Activated CD4-positive, alpha-beta T cell treated with anti-CD3 and anti-CD28 coated beads, Interleukin-2, amount 50 U/mL, for 1 hour (primary cell): ENCODE measurements at regions not wholly inside any gene's neighbourhood (a gene's known extent, or its start where the extent isn't known, plus 50 kb on each side); places are given as distances from the start of the nearest gene placed in this dataset.
A peak's percentile ranks its signal among the peaks of the same experiment; 100 is the strongest.

ENCODE experiments used
- DNase-seq: peaks from one replicate; pipeline ENCODE4 v3.0.0-alpha.2; 2020

DNA sequence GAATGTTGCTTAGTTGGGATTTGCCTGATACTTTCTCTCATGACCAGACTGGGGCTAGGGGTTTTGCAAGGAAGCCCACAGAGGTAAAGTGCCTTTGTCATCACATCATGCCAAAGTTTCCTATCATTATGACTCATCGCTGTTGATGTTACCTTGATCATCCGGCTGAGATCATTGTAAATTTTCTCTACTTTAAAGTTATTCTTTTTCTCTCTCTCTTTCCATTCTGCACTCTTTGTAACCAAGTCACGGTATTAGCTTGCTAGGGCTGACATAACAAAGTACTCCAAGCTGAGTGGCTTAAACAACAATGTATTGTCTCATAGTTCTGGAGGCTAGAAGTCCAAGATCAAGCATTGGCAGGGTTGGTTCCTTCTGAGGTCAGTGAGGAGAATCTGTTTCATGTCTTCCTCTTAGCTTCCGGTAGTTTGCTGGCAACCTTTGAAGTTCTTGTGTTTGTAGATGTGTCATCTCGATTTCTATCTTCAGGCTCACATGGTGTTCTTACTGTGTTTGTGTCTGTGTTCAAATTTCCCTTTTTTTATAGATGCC, 113.0 kb downstream of the DTHD1 start:
- DNase-seq = peak; percentile 28

- DNase-seq = peak; percentile 55
Observed at GRCh38 chr4:36399762-36400353, 118.4 kb downstream of the DTHD1 start.

- DNase-seq = no peak
Observed at GRCh38 chr4:36402008-36402758, 120.8 kb downstream of the DTHD1 start.

GRCh38 chr4:36411338-36411737, 129.9 kb downstream of the DTHD1 start:
- DNase-seq = no peak

DNA sequence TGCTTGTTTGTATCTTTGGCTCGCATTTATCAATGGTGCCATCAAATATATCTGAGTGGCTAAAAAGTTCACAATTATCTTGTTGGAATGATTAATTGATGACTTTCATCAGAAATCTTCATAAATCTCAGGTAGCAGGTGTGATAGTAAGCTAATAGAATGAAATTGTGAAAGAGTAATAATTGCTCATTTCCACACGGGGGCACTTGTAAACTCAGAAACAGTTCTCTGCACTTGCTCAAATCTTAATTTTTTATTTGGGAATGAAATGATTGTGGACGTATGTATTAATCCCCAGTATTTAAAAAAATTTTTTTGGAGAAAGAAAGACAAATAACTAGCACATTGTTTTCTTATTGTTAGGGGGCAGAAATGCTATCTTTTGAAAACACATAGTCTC, 132.8 kb downstream of the DTHD1 start:
- no peak for DNase-seq

DNA sequence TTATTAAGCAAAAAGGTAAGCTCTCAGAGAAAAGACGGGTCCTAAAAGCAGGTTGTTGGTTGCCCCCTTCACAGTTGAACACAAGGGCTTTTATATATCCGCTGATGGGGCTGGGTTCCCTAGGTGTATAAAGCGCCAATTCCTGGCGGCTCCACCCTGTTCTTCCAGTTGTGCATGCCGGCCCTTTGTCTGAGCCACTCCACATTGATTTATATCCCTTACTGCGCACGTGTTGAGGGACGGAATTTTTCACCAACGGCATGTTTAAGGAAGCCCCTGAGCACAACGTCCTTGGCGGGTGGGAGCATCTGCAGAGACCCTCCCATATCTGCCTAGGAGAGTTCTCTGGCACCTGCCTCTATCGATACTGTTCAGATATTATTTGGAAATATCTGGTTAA, 135.7 kb downstream of the DTHD1 start:
- DNase-seq = no peak

GRCh38 chr4:36420111-36420679, 138.8 kb downstream of the DTHD1 start:
- no peak for DNase-seq

GRCh38 chr4:36422607-36423006, 141.2 kb downstream of the DTHD1 start:
- DNase-seq = no peak

DNA sequence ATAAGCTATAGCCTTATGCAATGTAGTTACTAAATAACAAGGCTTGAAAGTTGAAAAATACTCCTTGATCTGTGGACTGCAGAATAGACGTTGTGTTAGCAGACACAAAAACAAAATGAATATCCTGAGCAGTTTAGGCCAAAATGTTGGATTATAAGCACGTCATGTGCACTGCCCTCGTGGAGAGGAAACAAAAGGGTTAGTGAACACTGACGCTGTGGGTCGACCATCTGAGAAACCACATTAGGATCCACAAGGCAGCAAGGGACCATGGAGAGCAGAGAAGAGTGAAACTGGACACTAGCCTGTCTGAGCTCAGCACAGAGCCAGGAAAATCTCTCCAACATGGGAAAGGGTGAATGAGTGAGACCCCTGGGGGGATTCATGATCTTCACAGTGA, 145.3 kb downstream of the DTHD1 start:
- no peak for DNase-seq

GRCh38 chr4:36427696-36428095, 146.3 kb downstream of the DTHD1 start:
- no peak for DNase-seq

DNA sequence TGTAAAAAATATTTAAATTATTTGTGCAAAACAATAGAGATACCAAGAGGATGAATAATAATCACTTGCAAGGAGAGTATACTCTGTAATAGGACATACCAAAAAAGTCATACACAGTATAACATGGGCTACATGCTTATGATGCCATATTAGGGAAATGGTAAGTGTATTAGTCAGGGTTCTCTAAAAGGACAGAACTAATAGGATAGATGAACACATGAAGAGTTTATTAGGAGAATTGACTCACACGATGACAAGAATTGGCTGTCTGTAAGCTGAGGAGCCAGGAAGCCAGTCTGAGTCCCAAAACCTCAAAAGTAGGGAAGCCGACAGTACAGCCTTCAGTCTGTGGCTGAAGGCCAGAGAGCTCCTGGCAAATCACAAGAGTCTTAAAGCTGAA, 151.2 kb downstream of the DTHD1 start:
- no peak for DNase-seq

- no peak for DNase-seq
Observed at GRCh38 chr4:36439556-36439955, 158.1 kb downstream of the DTHD1 start.

DNA sequence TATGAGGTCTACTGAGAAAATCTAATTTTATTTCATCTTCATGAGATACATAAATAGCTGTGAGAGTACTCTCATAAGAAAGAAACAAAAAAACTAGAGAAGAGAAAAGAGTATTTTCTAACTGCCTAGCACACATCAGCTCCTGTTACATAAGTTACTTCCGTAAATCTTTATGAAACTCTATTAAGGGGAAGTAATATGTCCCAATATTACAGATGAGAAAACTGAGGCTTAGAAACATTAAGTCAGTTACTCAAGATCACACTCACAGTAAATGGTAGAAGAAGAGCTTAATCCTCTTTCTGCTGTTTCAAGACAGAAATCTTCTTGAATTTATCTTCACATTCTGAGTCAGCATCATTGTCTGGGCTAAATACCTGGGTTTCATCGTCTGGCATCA, 164.1 kb downstream of the DTHD1 start:
- DNase-seq = no peak

GRCh38 chr4:36446275-36446674, 164.9 kb downstream of the DTHD1 start:
- no peak for DNase-seq

- no peak for DNase-seq
Observed at GRCh38 chr4:36461344-36461743, 179.9 kb downstream of the DTHD1 start.

DNA sequence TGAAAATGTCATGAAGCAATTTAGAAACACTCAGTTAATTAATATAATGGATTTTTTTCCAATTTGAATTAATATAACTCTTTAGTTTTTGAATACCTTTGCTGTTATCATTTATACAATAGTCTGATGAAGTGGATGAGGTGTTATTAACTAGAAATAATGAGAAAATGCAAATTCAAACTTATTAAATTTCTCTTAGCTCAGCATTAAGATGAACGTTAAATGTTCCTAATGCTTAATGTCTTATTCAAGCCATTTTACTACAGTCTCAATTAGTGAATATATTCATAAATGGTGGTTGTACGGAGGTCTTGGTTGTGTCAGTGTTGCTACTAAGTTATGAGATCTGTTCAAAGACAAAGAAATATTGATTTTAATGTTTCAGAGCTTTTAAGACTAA, 186.3 kb downstream of the DTHD1 start:
- no peak for DNase-seq

DNA sequence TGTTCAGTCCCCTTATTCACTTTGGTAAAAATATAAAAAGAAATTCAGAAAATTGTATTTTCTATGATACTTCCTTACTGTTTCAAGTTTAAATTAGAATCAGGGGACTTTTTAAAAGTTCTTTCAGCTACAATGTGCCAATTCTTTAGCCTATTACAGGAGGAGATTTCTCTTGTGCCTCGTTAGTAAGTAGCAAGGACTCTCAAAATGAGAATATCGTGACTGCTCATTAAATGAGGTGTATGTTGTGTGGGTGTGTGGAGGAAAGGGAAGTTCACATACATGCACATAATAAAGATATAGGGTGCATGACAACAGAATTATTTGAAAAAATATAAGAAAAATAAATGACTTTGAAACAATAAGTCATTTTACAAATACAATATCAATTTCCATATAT, 190.5 kb downstream of the DTHD1 start:
- DNase-seq = no peak

DNA sequence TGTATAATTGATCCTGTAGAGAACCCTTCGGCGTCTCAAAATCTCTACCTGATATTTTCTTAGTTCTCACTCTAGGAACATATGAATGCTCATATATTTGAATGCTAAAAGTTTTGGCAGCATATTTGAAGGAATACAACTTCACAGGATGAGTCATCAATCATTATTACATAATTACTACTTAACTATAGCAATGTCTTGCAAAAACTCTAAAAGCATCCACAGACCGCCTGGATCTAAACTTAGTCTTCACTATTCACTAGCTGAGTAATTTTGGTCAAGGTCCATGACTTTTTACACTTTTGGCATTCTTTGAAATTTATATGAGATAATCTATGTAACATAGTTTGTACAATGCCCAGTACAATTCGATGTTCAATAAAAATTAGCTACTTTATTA, 194.7 kb downstream of the DTHD1 start:
- DNase-seq = no peak

GRCh38 chr4:36477861-36478260, 196.4 kb downstream of the DTHD1 start:
- DNase-seq = no peak

DNA sequence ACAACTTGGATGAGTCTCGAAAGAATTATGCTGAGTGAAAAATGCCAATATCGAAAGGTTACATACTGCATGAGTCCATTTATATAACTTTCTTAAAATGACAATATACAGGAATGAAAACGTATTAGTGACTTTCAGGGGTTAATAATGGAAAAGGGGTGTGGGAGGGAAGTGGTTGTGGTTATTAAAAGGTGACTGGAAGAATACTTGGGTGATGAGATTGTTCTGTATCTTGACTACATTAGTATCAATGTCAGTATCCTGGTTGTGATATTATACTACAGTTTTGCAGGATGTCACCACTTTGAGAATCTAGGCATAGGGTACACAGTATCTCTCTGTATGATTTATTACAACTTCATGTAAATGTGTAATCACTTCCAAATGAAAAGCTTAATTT, 204.5 kb downstream of the DTHD1 start:
- DNase-seq = no peak

GRCh38 chr4:36489798-36490197, 208.4 kb downstream of the DTHD1 start:
- no peak for DNase-seq

- no peak for DNase-seq
Observed at GRCh38 chr4:36492041-36492440, 210.6 kb downstream of the DTHD1 start.

DNA sequence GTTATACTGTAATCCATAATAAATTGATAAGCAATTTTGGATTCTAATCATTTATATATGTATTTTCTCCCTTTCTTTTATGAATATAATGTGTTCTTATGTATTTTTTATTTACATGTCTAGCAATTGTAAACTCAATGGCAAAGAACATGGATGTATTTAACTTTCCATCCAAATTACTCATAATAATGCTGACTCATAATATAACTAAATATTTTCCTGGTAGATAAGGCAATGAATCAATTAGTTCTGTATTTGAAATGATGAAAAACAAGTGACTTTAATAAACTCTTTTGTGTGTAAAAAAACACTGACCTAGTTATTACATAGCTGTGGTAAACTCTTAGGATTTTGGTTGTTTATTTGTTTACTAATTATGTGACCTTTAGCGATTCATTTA, 211.2 kb downstream of the DTHD1 start:
- no peak for DNase-seq

- DNase-seq = no peak
Observed at GRCh38 chr4:36493251-36493650, 211.8 kb downstream of the DTHD1 start.
